GM12892 (cell line): ENCODE measurements at regions not wholly inside any gene's neighbourhood (a gene's known extent, or its start where the extent isn't known, plus 50 kb on each side); places are given as distances from the start of the nearest gene placed in this dataset.

ENCODE experiments used
- POLR2A ChIP-seq: IDR thresholded peaks from 2 replicates; pipeline ENCODE4 v1.6.1; 2011; ENCODE audit warnings: low read depth, low read length, control low read depth
- POLR2AphosphoS5 ChIP-seq: IDR thresholded peaks from 2 replicates; pipeline ENCODE4 v1.6.1; 2011; ENCODE audit warnings: low read depth, low read length, control low read depth
- TAF1 ChIP-seq: IDR thresholded peaks from 2 replicates; pipeline ENCODE4 v1.6.1; 2011; ENCODE audit warnings: low read depth, mild to moderate bottlenecking, control low read depth, low read length, borderline replicate concordance

DNA sequence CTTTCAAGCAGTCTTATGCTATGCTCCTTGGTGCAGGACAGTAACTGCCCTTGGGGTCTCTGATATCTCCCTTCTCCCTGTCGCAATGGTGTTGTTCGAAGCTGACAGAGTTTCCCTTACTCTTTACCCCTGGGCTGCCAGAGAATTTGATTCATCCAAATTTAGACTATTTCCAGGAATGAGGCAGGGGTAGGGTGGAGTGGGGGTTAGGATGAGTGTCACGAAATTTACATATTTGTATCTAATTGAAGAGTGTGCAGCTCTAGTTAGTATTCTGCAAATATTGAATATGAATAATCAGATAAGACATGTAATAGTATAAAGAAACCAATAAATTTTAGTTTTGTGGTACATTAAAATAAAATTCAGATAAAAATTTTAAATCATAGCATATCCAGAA lies 140.0 kb upstream of the LMO4 start:
- no peak for TF ChIP-seq POLR2A
- no peak for TF ChIP-seq POLR2AphosphoS5
- no peak for TF ChIP-seq TAF1
